ENCODE measurements at regions not wholly inside any gene's neighbourhood (a gene's known extent, or its start where the extent isn't known, plus 50 kb on each side); places are given as distances from the start of the nearest gene placed in this dataset.

GRCh38 chr16:29148867-29149272 lies 164.0 kb downstream of the LAT start:
- TF ChIP-seq, protein P1, sequence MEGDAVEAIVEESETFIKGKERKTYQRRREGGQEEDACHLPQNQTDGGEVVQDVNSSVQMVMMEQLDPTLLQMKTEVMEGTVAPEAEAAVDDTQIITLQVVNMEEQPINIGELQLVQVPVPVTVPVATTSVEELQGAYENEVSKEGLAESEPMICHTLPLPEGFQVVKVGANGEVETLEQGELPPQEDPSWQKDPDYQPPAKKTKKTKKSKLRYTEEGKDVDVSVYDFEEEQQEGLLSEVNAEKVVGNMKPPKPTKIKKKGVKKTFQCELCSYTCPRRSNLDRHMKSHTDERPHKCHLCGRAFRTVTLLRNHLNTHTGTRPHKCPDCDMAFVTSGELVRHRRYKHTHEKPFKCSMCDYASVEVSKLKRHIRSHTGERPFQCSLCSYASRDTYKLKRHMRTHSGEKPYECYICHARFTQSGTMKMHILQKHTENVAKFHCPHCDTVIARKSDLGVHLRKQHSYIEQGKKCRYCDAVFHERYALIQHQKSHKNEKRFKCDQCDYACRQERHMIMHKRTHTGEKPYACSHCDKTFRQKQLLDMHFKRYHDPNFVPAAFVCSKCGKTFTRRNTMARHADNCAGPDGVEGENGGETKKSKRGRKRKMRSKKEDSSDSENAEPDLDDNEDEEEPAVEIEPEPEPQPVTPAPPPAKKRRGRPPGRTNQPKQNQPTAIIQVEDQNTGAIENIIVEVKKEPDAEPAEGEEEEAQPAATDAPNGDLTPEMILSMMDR (IDR thresholded peaks at IDR 0.05): no peak
- no peak for TF ChIP-seq POLR2A (IDR thresholded peaks at IDR 0.05)

Measured in breast epithelium (tissue), 3 donors.